ENCODE measurements at regions not wholly inside any gene's neighbourhood (a gene's known extent, or its start where the extent isn't known, plus 50 kb on each side); places are given as distances from the start of the nearest gene placed in this dataset.

DNA sequence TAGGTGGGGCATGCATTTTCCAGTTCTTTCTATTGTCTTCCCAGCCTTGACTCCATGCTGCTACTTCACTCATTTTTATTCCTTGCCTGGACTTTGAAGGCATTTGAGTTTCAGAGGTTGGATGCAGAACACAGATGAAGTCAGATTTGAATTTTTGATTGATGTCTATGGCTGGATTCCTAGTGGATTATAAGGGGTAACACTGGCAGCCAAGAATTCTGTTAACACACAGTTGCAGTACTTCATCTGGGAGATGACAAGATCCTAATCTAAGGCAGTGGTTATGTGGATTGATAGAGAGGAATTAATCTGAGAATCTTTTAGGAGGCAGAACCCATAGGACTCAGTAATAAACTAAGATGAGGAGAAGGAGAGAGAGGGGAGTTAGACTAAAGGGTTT lies 439.0 kb upstream of the USP24 start:
- no peak overlapping the region for H2AFZ ChIP-seq (replicated peaks)
- Mint-ChIP-seq H3K27me3 (ENCODE audit: insufficient read depth, low read depth) (peaks cover 4% of the 10 kb centered on the region), H3K4me1 (no peaks in the 10 kb centered on the region), H3K27ac (no peak overlapping the region), H3K4me3 (no peak overlapping the region), H3K36me3 (no peaks in the 10 kb centered on the region), H3K9me3 (no peaks in the 10 kb centered on the region)
- no peak overlapping the region for H3K4me2 ChIP-seq
- DNase-seq (ENCODE audit: low spot score) = no peak
- TF ChIP-seq EZH2 (IDR thresholded peaks at IDR 0.05) (no peak), EZH2phosphoT487 (IDR thresholded peaks at IDR 0.05) (no peak)
- TF ChIP-seq, protein P1, sequence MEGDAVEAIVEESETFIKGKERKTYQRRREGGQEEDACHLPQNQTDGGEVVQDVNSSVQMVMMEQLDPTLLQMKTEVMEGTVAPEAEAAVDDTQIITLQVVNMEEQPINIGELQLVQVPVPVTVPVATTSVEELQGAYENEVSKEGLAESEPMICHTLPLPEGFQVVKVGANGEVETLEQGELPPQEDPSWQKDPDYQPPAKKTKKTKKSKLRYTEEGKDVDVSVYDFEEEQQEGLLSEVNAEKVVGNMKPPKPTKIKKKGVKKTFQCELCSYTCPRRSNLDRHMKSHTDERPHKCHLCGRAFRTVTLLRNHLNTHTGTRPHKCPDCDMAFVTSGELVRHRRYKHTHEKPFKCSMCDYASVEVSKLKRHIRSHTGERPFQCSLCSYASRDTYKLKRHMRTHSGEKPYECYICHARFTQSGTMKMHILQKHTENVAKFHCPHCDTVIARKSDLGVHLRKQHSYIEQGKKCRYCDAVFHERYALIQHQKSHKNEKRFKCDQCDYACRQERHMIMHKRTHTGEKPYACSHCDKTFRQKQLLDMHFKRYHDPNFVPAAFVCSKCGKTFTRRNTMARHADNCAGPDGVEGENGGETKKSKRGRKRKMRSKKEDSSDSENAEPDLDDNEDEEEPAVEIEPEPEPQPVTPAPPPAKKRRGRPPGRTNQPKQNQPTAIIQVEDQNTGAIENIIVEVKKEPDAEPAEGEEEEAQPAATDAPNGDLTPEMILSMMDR (IDR thresholded peaks at IDR 0.05) = no peak
- H3K79me2 ChIP-seq (ENCODE audit: low read depth) = no peaks in the 10 kb centered on the region
- no peaks in the 10 kb centered on the region for H3F3A ChIP-seq (ENCODE audit: low read depth)
- H3K4me1 ChIP-seq = no peaks in the 10 kb centered on the region
- no peaks in the 10 kb centered on the region for H3K27me3 ChIP-seq
- H3K9me3 ChIP-seq (ENCODE audit: low read depth) = no peaks in the 10 kb centered on the region
- no peak overlapping the region for H3K27ac ChIP-seq
- H3K36me3 ChIP-seq = no peaks in the 10 kb centered on the region
- no peak overlapping the region for H3K4me3 ChIP-seq
- H3K9ac ChIP-seq = no peak overlapping the region
- H4K20me1 ChIP-seq (ENCODE audit: low read depth) = no peaks in the 10 kb centered on the region

DNA sequence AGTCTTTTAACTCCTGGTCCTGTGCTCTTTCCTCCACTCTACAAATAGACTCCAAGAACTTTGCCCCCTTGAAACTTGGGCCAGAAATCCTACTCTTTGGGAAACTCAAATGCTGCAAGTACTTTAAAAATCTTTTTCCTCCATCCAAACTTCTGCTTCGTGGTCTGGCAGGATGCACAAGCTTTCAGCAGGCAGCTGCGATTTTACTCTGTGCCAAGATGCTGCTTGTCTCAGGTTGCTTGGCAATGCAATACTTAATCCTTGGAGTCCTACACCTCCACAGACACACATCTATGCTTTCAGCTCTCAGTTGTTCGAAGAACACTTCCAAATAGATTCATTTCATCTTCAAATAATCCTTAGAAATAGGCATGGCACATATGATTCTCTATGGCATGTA lies 435.3 kb upstream of the USP24 start:
- no peak overlapping the region for H2AFZ ChIP-seq (replicated peaks)
- no peak overlapping the region for H3K4me3 ChIP-seq
- no peak overlapping the region for H3K27ac ChIP-seq
- TF ChIP-seq EZH2phosphoT487 (IDR thresholded peaks at IDR 0.05) (no peak), EZH2 (IDR thresholded peaks at IDR 0.05) (no peak)
- TF ChIP-seq, protein P1 (IDR thresholded peaks at IDR 0.05) = no peak
- Mint-ChIP-seq H3K4me3 (no peak overlapping the region), H3K27me3 (ENCODE audit: insufficient read depth, low read depth) (peaks cover 7% of the 10 kb centered on the region), H3K36me3 (no peaks in the 10 kb centered on the region), H3K4me1 (no peaks in the 10 kb centered on the region), H3K27ac (no peak overlapping the region), H3K9me3 (no peaks in the 10 kb centered on the region)
- H3K79me2 ChIP-seq (ENCODE audit: low read depth) = no peaks in the 10 kb centered on the region
- no peak for DNase-seq (ENCODE audit: low spot score)
- no peaks in the 10 kb centered on the region for H3K9me3 ChIP-seq (ENCODE audit: low read depth)
- H3K9ac ChIP-seq = no peak overlapping the region
- H3K4me2 ChIP-seq = no peak overlapping the region
- no peaks in the 10 kb centered on the region for H3K4me1 ChIP-seq
- no peaks in the 10 kb centered on the region for H3K36me3 ChIP-seq
- no peaks in the 10 kb centered on the region for H3K27me3 ChIP-seq
- no peaks in the 10 kb centered on the region for H3F3A ChIP-seq (ENCODE audit: low read depth)
- no peaks in the 10 kb centered on the region for H4K20me1 ChIP-seq (ENCODE audit: low read depth)

DNA sequence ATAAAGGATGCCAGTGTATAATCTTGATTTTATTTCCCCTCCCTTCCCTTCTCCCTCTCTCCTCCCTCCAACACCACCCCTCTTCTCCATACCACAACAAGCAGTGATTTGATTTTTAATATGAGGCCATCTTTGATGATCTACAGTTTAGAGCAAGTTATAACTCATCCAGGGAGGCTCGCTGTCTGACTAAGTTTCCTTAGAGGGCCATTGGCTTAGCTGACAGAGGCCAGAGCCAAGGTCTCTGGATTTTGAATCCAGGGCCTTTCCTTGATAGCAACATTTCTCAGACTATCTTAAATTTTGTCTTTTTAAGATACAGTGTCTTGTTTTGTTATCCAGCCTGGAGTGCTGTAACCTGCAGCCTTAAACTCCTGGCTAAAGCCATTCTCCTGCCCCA lies 431.0 kb upstream of the USP24 start:
- Mint-ChIP-seq H3K27me3 (ENCODE audit: insufficient read depth, low read depth) (peaks cover 2% of the 10 kb centered on the region), H3K27ac (no peak overlapping the region), H3K9me3 (no peaks in the 10 kb centered on the region), H3K4me1 (peaks cover 4% of the 10 kb centered on the region), H3K4me3 (no peak overlapping the region), H3K36me3 (no peaks in the 10 kb centered on the region)
- H3K27me3 ChIP-seq = no peaks in the 10 kb centered on the region
- no peaks in the 10 kb centered on the region for H4K20me1 ChIP-seq (ENCODE audit: low read depth)
- H2AFZ ChIP-seq (replicated peaks) = no peak overlapping the region
- no peaks in the 10 kb centered on the region for H3K9me3 ChIP-seq (ENCODE audit: low read depth)
- H3K4me2 ChIP-seq = no peak overlapping the region
- TF ChIP-seq, protein P1 (IDR thresholded peaks at IDR 0.05) = no peak
- TF ChIP-seq EZH2 (IDR thresholded peaks at IDR 0.05) (no peak), EZH2phosphoT487 (IDR thresholded peaks at IDR 0.05) (no peak)
- no peak overlapping the region for H3K27ac ChIP-seq
- H3K9ac ChIP-seq = no peak overlapping the region
- no peaks in the 10 kb centered on the region for H3K36me3 ChIP-seq
- H3F3A ChIP-seq (ENCODE audit: low read depth) = no peaks in the 10 kb centered on the region
- DNase-seq (ENCODE audit: low spot score) = no peak
- H3K79me2 ChIP-seq (ENCODE audit: low read depth) = no peaks in the 10 kb centered on the region
- H3K4me3 ChIP-seq = no peak overlapping the region
- peaks cover 1% of the 10 kb centered on the region for H3K4me1 ChIP-seq

DNA sequence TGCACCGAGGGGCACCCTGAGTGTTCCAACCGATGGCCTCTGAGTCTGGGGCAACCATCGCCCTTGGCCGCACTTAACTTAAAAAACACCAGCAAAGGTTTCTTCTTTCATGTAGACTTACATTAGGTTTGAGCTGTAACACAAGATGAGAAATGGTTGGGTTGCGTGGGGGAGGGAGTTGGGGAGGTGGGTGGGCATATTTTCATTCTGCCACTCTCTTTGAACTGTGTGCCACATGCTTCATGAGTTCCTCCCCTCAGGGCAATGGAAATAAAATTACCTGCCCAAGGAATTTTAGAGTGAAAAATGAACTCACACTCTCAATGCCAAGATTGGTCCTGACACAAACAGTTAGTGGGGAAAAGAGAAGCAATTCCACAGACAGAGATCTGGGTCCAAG lies 430.1 kb upstream of the USP24 start:
- H3K4me1 Mint-ChIP-seq = peaks cover 5% of the 10 kb centered on the region
- Histone ChIP-seq H3K4me1 (peaks cover 6% of the 10 kb centered on the region), H3K27ac (no peak overlapping the region), H3K9ac (no peak overlapping the region), H3K4me3 (no peak overlapping the region), H3K9me3 (ENCODE audit: low read depth) (no peaks in the 10 kb centered on the region), H2AFZ (replicated peaks) (no peak overlapping the region), H3K79me2 (ENCODE audit: low read depth) (no peaks in the 10 kb centered on the region), H4K20me1 (ENCODE audit: low read depth) (no peaks in the 10 kb centered on the region), H3K27me3 (no peaks in the 10 kb centered on the region), H3K4me2 (no peak overlapping the region), H3F3A (ENCODE audit: low read depth) (no peaks in the 10 kb centered on the region), H3K36me3 (no peaks in the 10 kb centered on the region)
- no peaks in the 10 kb centered on the region for H3K36me3 Mint-ChIP-seq
- DNase-seq (ENCODE audit: low spot score) = no peak
- TF ChIP-seq EZH2 (IDR thresholded peaks at IDR 0.05) (no peak), EZH2phosphoT487 (IDR thresholded peaks at IDR 0.05) (no peak)
- TF ChIP-seq, protein P1 (IDR thresholded peaks at IDR 0.05) = no peak
- peaks cover 3% of the 10 kb centered on the region for H3K27me3 Mint-ChIP-seq (ENCODE audit: insufficient read depth, low read depth)
- no peaks in the 10 kb centered on the region for H3K9me3 Mint-ChIP-seq
- no peak overlapping the region for H3K27ac Mint-ChIP-seq
- H3K4me3 Mint-ChIP-seq = no peak overlapping the region

Measured in neural progenitor cell (in vitro differentiated cells).